HG03159 (cell line): ENCODE measurements at regions not wholly inside any gene's neighbourhood (a gene's known extent, or its start where the extent isn't known, plus 50 kb on each side); places are given as distances from the start of the nearest gene placed in this dataset.
"Not testable (repeated sequence)": the region's sequence is repeated elsewhere in the genome, so short reads cannot be mapped to it uniquely, and the experiment has no call there.

ENCODE experiments used
- ATAC-seq: cut with Tn5 transposase; IDR thresholded peaks from one replicate; pipeline ENCODE4 v1.9.1; 2021; ENCODE audit warnings: mild to moderate bottlenecking, moderate library complexity; ENCODE audit not compliant: unreplicated experiment

DNA sequence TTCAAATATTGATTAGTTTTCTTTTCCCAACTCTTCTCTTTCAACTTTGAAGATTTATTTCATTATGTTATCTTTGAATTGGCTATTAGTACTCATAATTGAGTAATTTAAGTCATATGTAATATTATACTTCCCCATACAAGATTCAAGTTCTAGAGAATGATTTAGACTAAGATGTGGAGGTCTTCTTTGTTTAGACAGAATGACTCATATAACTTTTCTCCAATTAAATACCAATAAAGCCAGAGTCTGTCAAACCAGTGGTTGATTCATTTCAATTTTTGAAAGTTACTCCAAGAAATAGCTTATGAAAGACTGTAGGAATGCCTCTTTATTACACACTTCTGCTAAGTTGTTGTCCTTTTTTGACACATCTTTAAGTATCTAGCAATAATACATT, 115.8 kb upstream of the SLC35F3 start:
- ATAC-seq: no peak

- ATAC-seq: no peak
Measured at GRCh38 chr1:233790121-233790520, 114.4 kb upstream of the SLC35F3 start.

DNA sequence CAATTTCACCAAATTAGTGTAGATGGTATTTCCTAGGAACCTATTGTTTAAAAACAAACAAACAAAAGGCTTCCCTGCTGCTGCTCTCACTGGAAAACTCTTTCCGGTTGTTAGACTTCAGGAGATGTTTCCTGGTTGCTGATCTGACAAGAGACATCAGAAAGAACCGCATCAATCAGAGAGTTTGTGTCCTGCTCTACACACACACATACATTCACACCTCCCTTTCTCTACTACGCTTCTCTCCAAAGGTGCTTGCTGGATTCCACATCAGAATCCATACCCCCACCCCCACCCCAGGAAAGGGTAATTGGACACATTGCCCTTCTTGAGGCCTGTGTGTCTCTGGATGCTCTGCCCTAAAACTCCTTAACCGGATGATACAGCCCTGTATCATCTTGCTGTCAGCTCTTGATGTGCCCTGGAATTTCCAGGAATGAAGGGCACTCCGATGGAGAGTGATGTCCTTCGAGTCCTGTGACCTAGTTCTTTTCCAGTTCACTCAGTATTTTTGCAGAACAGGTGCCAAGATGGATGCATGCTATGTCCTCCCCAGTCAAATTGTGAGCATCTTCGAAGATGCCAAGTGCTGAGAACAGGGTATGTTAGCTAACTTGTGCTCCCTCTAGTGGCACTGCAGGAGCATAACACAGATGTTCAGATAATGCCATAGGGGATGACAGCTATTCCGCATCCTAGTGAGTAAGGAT, 113.7 kb upstream of the SLC35F3 start:
- ATAC-seq: peak; percentile 97

GRCh38 chr1:233791372-233791703, 113.1 kb upstream of the SLC35F3 start:
- ATAC-seq: no peak

- no peak for ATAC-seq
Measured at GRCh38 chr1:233791721-233792120, 112.8 kb upstream of the SLC35F3 start.

DNA sequence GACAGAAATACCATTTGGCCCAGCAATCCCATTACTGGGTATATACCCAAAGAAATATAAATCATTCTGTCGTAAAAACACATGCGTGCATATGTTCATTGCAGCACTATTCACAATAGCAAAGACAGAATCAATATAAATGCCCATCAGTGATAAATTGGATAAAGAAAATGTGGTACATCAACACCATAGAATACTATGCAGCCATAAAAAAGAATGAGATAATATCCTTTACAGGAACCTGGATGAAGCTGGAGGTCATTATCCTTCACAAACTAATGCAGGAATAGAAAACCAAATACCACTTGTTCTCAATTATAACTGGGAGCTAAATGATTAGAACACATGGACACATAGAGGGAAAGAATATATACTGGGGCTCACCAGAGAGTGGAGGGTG, 109.6 kb upstream of the SLC35F3 start:
- no peak for ATAC-seq

DNA sequence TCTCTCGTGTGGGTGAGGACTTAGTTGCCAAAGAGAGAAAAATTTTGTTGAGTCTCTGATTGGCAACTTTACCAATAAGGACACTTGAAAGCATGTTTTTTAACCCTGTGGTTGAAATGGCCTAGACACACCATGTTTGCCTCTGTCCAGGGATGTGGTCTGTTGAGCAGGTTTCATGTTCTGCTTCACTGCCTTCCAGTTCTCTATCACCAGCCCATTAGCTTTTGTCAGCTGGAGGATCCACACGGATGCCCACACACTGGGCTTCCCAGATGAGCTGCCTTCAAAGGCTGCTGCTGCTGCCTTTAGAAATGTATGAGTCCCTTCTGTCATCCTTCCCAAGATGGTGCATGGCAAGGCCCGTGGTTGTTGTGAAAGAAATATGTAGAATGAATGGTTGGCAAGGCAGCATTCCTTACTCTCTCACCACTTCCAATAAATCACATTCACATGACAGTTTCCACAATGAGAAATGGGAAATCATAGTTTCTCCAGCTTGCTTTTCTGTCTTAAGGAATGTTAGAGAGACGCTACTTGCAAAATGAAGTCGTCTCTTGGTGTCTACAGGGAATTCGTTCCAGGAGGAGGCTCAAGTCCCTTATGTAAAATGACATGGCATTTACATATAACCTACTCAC, 108.2 kb upstream of the SLC35F3 start:
- no peak for ATAC-seq

DNA sequence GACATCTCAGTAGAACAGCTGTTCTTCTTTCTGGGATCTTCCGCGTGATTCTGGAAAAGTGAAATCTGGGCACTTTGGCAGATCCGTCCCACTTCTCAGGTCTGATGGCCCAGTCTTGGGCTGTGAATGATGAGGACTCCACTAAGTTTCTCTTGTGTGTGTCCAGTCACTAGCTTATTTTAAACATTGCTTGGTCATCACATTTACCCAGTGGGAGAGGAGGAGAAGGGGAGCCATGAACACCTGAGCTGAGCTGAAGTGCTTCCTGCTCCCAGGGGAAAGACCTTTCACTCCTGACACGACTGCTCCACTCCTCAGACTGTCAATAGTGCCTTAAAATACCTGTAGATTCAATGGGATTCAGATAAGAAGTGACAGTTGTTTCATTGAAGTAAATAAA, 101.9 kb upstream of the SLC35F3 start:
- ATAC-seq: no peak

- ATAC-seq: no peak
Measured at GRCh38 chr1:233805786-233806185, 98.7 kb upstream of the SLC35F3 start.

DNA sequence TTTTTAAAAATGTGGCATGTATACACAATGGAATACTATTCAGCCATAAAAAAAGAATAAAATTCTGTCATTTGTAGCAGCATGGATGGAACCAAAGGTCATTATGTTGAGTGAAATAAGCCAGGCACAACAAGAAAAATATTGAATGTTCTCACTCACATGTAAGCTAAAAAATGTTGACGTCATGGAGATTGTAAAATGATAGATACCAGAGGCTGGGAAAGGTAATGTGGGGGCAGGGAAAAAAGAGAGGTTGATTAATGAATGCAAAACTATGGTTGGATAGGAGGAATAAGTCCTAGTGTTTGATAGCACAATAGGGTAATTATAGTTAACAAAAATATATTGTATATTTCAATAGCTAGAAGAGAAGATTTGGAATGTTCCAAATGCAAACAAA, 89.1 kb upstream of the SLC35F3 start:
- no peak for ATAC-seq

DNA sequence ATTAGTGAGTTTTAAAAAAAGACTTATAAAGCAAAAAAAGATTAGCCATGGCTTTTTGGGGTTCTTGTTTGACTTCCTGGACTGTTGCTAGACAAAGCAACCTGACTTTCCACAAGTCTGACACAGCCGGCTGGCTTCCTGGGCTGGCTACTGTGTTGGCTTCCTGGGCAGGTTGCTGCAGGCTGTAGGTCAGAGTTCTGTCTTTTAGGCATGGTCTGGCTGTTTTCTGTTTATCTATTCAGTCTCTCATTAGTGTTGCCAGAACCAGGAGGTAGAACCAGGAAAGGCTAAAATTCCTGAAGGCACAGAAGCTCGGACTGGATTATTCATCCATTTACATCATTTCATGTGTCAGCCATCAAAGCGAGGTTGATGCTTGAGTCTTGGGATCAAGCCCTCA, 88.6 kb upstream of the SLC35F3 start:
- ATAC-seq: no peak

GRCh38 chr1:233816348-233816747, 88.1 kb upstream of the SLC35F3 start:
- no peak for ATAC-seq

- ATAC-seq: no peak
Measured at GRCh38 chr1:233819042-233819441, 85.4 kb upstream of the SLC35F3 start.

DNA sequence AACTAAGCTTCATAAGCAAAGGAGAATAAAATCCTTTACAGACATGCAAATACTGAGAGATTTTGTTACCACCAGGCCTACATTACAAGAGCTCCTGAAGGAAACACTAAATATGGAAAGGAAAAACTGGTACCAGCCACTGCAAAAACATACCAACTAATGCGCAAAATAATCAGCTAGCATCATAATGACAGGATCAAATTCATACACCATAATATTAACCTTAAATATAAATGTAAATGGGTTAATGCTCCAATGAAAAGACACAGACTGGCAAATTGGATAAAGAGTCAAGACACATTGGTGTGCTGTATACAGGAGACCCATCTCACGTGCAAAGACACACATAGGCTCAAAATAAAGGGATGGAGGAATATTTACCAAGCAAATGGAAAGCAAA, 80.3 kb upstream of the SLC35F3 start:
- ATAC-seq: not testable (repeated sequence)

- ATAC-seq: not testable (repeated sequence)
Measured at GRCh38 chr1:233827937-233828336, 76.5 kb upstream of the SLC35F3 start.

DNA sequence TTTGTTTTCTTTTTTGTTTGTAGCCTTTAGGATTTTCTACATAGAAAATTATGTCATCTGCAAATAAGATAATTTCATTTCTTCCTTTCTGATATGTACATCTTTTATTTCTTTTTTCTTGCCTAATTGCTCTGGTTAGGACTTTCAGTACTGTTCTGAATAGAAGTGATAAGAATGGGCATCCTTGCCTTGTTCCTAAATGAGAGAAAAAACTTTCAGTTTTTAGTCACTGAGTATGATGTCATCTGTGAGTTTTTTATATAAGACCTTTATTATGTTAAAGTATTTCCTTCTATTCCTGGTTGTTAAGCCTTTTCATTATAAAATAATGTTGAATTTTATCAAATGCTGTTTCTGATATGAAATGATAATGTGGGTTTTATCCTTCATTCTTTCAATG, 76.0 kb upstream of the SLC35F3 start:
- ATAC-seq: no peak

- ATAC-seq: no peak
Measured at GRCh38 chr1:233834609-233835008, 69.9 kb upstream of the SLC35F3 start.

GRCh38 chr1:233838207-233838606, 66.3 kb upstream of the SLC35F3 start:
- not testable (repeated sequence) for ATAC-seq

DNA sequence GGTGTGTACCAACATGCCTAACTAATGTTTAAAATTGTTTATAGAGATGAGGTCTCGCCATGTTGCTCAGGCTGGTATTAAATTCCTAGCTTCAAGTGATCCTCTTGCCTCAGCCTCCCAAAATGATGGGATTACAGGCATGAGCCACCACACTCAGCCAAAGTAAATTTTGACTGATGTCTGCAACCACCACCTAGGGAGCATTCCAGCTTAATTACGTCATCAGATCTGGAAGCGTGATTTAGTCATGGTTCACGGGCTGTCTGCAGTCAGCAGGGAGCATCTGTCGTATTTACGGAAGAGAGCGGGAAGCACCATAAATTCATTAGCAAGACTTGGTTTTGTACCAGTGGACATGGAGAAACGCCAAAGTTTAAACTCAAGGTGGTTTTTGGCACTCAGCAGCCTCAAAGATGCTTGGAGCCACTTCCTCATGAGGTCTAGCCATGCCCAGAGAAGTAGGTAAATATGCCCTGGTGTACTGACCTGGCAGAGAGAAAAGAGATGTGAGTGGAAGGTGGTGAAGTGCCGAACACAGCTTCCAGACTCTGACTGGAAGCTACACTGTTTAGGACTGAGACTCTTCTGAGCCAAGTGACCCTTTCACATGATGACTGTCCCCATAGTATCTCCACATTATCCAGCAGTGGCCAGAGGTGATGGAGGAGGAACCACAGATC, 60.8 kb upstream of the SLC35F3 start:
- ATAC-seq: no peak

DNA sequence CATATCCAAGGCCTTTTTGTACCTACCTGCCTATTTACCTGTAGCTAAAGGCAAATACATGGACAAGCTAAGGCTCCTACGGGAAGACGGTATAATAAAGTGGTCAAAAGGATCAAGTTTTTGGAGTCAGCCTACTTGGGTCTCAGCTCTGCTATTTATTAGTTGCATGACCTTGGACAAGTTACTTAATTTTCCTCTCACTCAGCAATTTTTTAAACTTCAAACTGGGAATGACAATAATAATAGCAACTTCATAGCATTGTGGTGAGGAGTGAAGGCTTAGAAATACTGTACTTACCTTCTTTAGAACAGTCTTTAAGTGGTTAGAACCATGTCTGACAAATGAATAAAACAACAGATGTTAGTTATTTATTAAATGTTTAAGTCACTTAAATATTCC, 60.2 kb upstream of the SLC35F3 start:
- ATAC-seq: no peak

GRCh38 chr1:233844692-233845091, 59.8 kb upstream of the SLC35F3 start:
- no peak for ATAC-seq
